ENCODE measurements at regions not wholly inside any gene's neighbourhood (a gene's known extent, or its start where the extent isn't known, plus 50 kb on each side); places are given as distances from the start of the nearest gene placed in this dataset.

GRCh38 chr15:93631958-93632618, 543.1 kb upstream of the RGMA start:
- WGBS, 2 donors, result 80 to 84% methylated on average over 9 of the region's 9 CpGs
- DNase-seq, result no peak
- Histone ChIP-seq H3K27me3 (no peaks in the 10 kb centered on the region), H3K9me3 (peaks cover 0 to 5% (median 0%) of the 10 kb centered on the region in 3 donors), H3K36me3 (no peaks in the 10 kb centered on the region), H3K4me3 (no peak overlapping the region), H3K4me1 (peaks cover 0 to 9% (median 3%) of the 10 kb centered on the region in 3 donors), H3K27ac (no peak overlapping the region)
- intact Hi-C loops (cut with DNase I), result no loop called here
- no peak for TF ChIP-seq CTCF (IDR thresholded peaks at IDR 0.05)
- no peak for TF ChIP-seq POLR2A (IDR thresholded peaks at IDR 0.05)

- Histone ChIP-seq H3K4me1 (no peaks in the 10 kb centered on the region), H3K27me3 (no peaks in the 10 kb centered on the region), H3K27ac (no peak overlapping the region), H3K4me3 (no peak overlapping the region), H3K9me3 (no peaks in the 10 kb centered on the region), H3K36me3 (no peaks in the 10 kb centered on the region)
- no peak for DNase-seq
- WGBS, 2 donors, result 71 to 81% methylated on average over 5 of the region's 5 CpGs
- intact Hi-C loops (cut with DNase I), result no loop called here
- TF ChIP-seq POLR2A (IDR thresholded peaks at IDR 0.05), result no peak
Observed at GRCh38 chr15:93619597-93619996, 530.6 kb upstream of the RGMA start.

- H3K36me3 ChIP-seq, result no peaks in the 10 kb centered on the region
- H3K4me3 ChIP-seq, result no peak overlapping the region
- H3K27me3 ChIP-seq, result no peaks in the 10 kb centered on the region
- no peaks in the 10 kb centered on the region for H3K4me1 ChIP-seq
- intact Hi-C loops (cut with DNase I), result no loop called here
- TF ChIP-seq POLR2A (IDR thresholded peaks at IDR 0.05), result no peak
- no peak for TF ChIP-seq CTCF (IDR thresholded peaks at IDR 0.05)
- no peaks in the 10 kb centered on the region for H3K9me3 ChIP-seq
- DNase-seq, result no peak
- H3K27ac ChIP-seq, result no peak overlapping the region
Observed at GRCh38 chr15:93617443-93617842, 528.4 kb upstream of the RGMA start.

- WGBS, 2 donors, result 74 to 84% methylated on average over 11 of the region's 11 CpGs
- DNase-seq, result no peak
Observed at GRCh38 chr15:93614386-93615104, 525.5 kb upstream of the RGMA start.

GRCh38 chr15:93613386-93613785, 524.4 kb upstream of the RGMA start:
- Histone ChIP-seq H3K36me3 (no peaks in the 10 kb centered on the region), H3K4me3 (no peak overlapping the region), H3K9me3 (no peaks in the 10 kb centered on the region), H3K27me3 (no peaks in the 10 kb centered on the region), H3K27ac (no peak overlapping the region), H3K4me1 (no peaks in the 10 kb centered on the region)
- DNase-seq, result no peak
- intact Hi-C loops (cut with DNase I), result no loop called here
- TF ChIP-seq POLR2A (IDR thresholded peaks at IDR 0.05) (no peak), CTCF (IDR thresholded peaks at IDR 0.05) (no peak)
- WGBS, 2 donors, result 80 to 89% methylated on average over 3 of the region's 3 CpGs

More at GRCh38 chr15:93614386-93615104, 525.5 kb upstream of the RGMA start:
- Histone ChIP-seq H3K36me3 (no peaks in the 10 kb centered on the region), H3K4me3 (no peak overlapping the region), H3K27ac (no peak overlapping the region), H3K27me3 (no peaks in the 10 kb centered on the region), H3K4me1 (no peaks in the 10 kb centered on the region), H3K9me3 (no peaks in the 10 kb centered on the region)
- intact Hi-C loops (cut with DNase I), result no loop called here
- TF ChIP-seq CTCF (IDR thresholded peaks at IDR 0.05) (no peak), POLR2A (IDR thresholded peaks at IDR 0.05) (no peak)
